ENCODE measurements at regions not wholly inside any gene's neighbourhood (a gene's known extent, or its start where the extent isn't known, plus 50 kb on each side); places are given as distances from the start of the nearest gene placed in this dataset.

GRCh38 chr5:165783024-165783423 is 2277.6 kb downstream of the MAT2B start:
- no peak for DNase-seq (ENCODE audit: low read depth, low spot score)
- no peaks in the 10 kb centered on the region for H3K27me3 ChIP-seq (replicated peaks in 1 of 2; ENCODE audit: control insufficient read depth in 2 of 2, insufficient read depth in 2 of 2, low read length in 1 of 2)
- no peaks in the 10 kb centered on the region for H3K4me1 ChIP-seq (ENCODE audit: control insufficient read depth, insufficient read depth, low read length)
- intact Hi-C loops (cut with micrococcal nuclease; ENCODE audit: unreplicated experiment) (no loop called here), in situ Hi-C loops (cut with MboI) (no loop called here)
- WGBS (ENCODE audit: insufficient coverage, insufficient replicate concordance, low lambda C conversion rate, missing lambda C conversion rate), result 4% methylated on average over 4 of the region's 4 CpGs
- no peak overlapping the region for H3K4me3 ChIP-seq
- no peak for TF ChIP-seq CREB1 (IDR thresholded peaks at IDR 0.05; ENCODE audit: low read depth)
- TF ChIP-seq SMARCA5 (IDR thresholded peaks at IDR 0.05), result no peak
- no peak for TF ChIP-seq SMAD5 (IDR thresholded peaks at IDR 0.05; ENCODE audit: low read depth)
- TF ChIP-seq NFXL1 (IDR thresholded peaks at IDR 0.05; ENCODE audit: borderline replicate concordance), result no peak
- TF ChIP-seq FOXM1 (IDR thresholded peaks at IDR 0.05; ENCODE audit: low read depth, low read length), result no peak
- TF ChIP-seq POLR2AphosphoS2 (IDR thresholded peaks at IDR 0.05; ENCODE audit: low read depth, low read length), result no peak
- TF ChIP-seq CTCF (IDR thresholded peaks at IDR 0.05 in 2 of 3, conservative IDR thresholded peaks at IDR 0.05 in 1 of 3; ENCODE audit: control insufficient read depth in 2 of 3, extremely low read depth in 1 of 3, insufficient read depth in 1 of 3, low read depth in 3 of 3, low read length in 3 of 3), result no peak
- no peak for TF ChIP-seq LARP7 (IDR thresholded peaks at IDR 0.05)
- no peak for TF ChIP-seq BCL11A (IDR thresholded peaks at IDR 0.05; ENCODE audit: low read depth, low read length)
- no peak for TF ChIP-seq ZNF207 (IDR thresholded peaks at IDR 0.05; ENCODE audit: borderline replicate concordance)
- no peak for TF ChIP-seq SP1 (IDR thresholded peaks at IDR 0.05; ENCODE audit: low read depth, low read length)
- CTCF ChIA-PET, result no interaction called here
- SMC1A ChIA-PET (ENCODE audit: uncharacterized antibody, unreplicated experiment), result no interaction called here
- no peaks in the 10 kb centered on the region for H4K20me1 ChIP-seq (ENCODE audit: control insufficient read depth, insufficient read depth)
- H2AFZ ChIP-seq (ENCODE audit: control insufficient read depth, low read depth, low read length), result no peak overlapping the region
- no peak for ATAC-seq
- RAD21 ChIA-PET (ENCODE audit: unreplicated experiment), result no interaction called here
- no peaks in the 10 kb centered on the region for H3K79me2 ChIP-seq (ENCODE audit: control insufficient read depth, insufficient read depth, low read length)
- no peak overlapping the region for H3K4me2 ChIP-seq (ENCODE audit: control insufficient read depth, insufficient read depth)
- no peaks in the 10 kb centered on the region for H3K9me3 ChIP-seq (replicated peaks; ENCODE audit: control insufficient read depth, insufficient read depth, low read length)
- H3K27ac ChIP-seq (ENCODE audit: control insufficient read depth, insufficient read depth), result no peak overlapping the region
- no TSS peak for BruUV-seq (replicated peaks)
- no peak overlapping the region for H3K9ac ChIP-seq (ENCODE audit: control insufficient read depth, insufficient read depth, low read length)
- POLR2A ChIA-PET, result no interaction called here
- H3K36me3 ChIP-seq (ENCODE audit: control insufficient read depth in 2 of 2, insufficient read depth in 2 of 2, low read length in 1 of 2), result no peaks in the 10 kb centered on the region
- FAIRE-seq, result no peak

All from GM12878 (cell line).